K562 (cell line): ENCODE measurements at regions not wholly inside any gene's neighbourhood (a gene's known extent, or its start where the extent isn't known, plus 50 kb on each side); places are given as distances from the start of the nearest gene placed in this dataset.

Source experiments
- CHCHD3 ChIP-seq: fragments of 250-450 bp; sonication (Bioruptor Pico); IDR thresholded peaks from 2 replicates; pipeline ENCODE4 v2.1.2; 2022; ENCODE audit warnings: mild to moderate bottlenecking
- KAT7 ChIP-seq: sonication (generic); formaldehyde crosslinking; IDR thresholded peaks from 2 replicates; pipeline ENCODE4 v1.8.0; 2022; ENCODE audit warnings: missing genetic modification reagents, mild to moderate bottlenecking, borderline replicate concordance
- NCOR1 ChIP-seq: fragments of 450-650 bp; IDR thresholded peaks from 2 replicates; pipeline ENCODE4 v1.6.1; 2016; ENCODE audit warnings: mild to moderate bottlenecking, moderate library complexity
- TF ChIP-seq, protein P1 (sequence below), 2 experiments: fragments of 450-650 bp; IDR thresholded peaks; 2 replicates each; pipeline ENCODE4 v1.6.1; 2016; ENCODE audit warnings: mild to moderate bottlenecking in 2 of 2, borderline replicate concordance in 1 of 2, low read depth in 1 of 2, moderate library complexity in 1 of 2

DNA sequence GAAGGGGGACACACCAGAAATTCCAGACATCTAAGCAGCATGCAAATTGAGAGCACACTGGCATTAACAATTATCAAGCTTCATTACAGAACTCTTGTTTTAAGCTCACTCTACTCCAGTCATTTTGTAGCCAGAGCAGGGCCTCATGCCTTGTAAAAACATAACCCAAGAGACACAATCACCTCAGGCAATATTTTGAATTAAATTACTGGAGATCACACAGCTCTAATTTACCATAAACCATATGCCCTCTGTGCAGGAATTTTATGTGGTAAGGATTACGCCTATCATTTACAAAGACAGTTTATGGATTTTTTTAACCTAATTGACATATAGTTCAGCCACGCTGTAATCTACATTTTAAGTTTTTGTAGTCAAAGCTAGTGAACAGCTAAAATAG, 414.1 kb upstream of the DDI1 start:
- TF ChIP-seq CHCHD3 (CRISPR knock-in tag): no peak
- TF ChIP-seq, protein P1, sequence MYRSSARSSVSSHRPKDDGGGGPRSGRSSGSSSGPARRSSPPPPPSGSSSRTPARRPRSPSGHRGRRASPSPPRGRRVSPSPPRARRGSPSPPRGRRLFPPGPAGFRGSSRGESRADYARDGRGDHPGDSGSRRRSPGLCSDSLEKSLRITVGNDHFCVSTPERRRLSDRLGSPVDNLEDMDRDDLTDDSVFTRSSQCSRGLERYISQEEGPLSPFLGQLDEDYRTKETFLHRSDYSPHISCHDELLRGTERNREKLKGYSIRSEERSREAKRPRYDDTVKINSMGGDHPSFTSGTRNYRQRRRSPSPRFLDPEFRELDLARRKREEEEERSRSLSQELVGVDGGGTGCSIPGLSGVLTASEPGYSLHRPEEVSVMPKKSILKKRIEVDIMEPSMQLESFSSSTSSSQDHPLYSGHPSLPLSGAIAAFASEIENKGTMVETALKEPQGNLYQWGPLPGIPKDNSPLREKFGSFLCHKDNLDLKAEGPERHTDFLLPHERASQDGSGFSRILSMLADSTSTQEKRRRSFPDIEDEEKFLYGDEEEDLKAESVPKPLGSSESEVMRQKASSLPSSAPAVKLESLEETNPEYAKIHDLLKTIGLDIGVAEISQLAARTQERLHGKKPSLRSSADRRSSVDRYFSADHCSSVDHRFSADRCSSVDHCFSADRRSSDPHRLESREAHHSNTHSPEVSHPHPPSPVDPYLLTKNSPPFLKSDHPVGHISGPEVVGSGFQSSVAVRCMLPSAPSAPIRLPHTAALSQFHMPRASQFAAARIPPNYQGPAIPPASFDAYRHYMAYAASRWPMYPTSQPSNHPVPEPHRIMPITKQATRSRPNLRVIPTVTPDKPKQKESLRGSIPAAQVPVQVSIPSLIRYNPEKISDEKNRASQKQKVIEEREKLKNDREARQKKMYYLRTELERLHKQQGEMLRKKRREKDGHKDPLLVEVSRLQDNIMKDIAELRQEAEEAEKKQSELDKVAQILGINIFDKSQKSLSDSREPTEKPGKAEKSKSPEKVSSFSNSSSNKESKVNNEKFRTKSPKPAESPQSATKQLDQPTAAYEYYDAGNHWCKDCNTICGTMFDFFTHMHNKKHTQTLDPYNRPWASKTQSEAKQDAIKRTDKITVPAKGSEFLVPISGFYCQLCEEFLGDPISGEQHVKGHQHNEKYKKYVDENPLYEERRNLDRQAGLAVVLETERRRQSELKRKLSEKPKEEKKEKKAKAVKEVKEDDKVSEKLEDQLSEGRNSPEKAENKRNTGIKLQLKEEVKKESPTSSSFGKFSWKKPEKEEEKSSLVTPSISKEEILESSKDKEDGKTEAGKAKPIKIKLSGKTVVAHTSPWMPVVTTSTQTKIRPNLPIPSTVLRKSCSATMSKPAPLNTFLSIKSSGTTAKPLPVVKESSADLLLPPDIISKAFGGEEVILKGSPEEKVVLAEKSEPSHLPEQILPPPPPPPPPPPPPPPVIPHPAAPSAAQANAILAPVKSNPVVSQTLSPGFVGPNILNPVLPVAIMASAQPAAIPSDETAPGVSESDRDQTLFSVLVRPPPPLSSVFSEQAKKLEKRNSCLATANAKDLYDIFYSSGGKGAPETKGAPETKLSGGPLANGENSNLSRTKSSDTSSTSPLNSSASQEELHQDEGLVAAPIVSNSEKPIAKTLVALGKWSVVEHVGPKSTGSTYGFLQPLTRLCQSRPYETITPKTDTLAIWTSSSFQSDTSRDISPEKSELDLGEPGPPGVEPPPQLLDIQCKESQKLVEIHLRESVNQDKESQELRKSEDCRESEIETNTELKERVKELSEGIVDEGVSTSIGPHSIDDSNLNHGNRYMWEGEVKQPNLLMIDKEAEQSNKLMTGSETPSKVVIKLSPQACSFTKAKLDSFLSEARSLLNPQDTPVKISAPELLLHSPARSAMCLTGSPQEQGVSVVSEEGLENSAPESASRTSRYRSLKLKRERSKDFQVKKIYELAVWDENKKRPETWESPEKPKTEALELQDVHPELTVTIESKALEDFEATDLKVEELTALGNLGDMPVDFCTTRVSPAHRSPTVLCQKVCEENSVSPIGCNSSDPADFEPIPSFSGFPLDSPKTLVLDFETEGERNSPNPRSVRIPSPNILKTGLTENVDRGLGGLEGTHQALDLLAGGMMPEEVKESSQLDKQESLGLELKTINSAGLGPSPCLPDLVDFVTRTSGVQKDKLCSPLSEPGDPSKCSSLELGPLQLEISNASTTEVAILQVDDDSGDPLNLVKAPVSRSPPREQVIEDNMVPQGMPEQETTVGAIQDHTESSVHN (IDR thresholded peaks at IDR 0.05; ENCODE audit: borderline replicate concordance in 1 of 2, low read depth in 1 of 2): no peak
- TF ChIP-seq NCOR1: no peak
- no peak for TF ChIP-seq KAT7 (CRISPR knock-in tag)
